Pancreas (tissue), 10 donors: ENCODE measurements at regions not wholly inside any gene's neighbourhood (a gene's known extent, or its start where the extent isn't known, plus 50 kb on each side); places are given as distances from the start of the nearest gene placed in this dataset.
"Not testable (repeated sequence)": the region's sequence is repeated elsewhere in the genome, so short reads cannot be mapped to it uniquely, and the experiment has no call there.

Source experiments
- ATAC-seq, 4 donors: fragments of 200-7000 bp; cut with Tn5 transposase; one replicate each; pipeline versions ENCODE4 v1.8.0 to v1.9.1; 2020; ENCODE audit warnings: mild to moderate bottlenecking in 4 of 4, moderate library complexity in 4 of 4
- DNase-seq, 6 donors: peaks; one replicate each; pipeline ENCODE4 v3.0.0-alpha.2; 2020
- FAIRE-seq: peaks from 2 replicates; lab custom pipeline; 2012; peaks lifted over from hg19 to GRCh38; lab: Jason Lieb, UNC
- H3K27ac ChIP-seq, 4 donors: fragments of 200-600 bp; sonication (generic); 1 replicate in 3 of 4; 2 replicates in 1 of 4; pipeline versions ENCODE4 v1.5.0 to v1.8.0; 2020
- H3K27me3 ChIP-seq, 4 donors: fragments of 200-600 bp; one replicate each; pipeline ENCODE4 v1.8.0; 2021
- H3K36me3 ChIP-seq, 3 donors: fragments of 200-600 bp; sonication (generic) in 1 of 3; one replicate each; pipeline versions ENCODE4 v1.5.0 to v1.8.0; 2020 to 2021
- H3K4me1 ChIP-seq, 3 donors: fragments of 200-600 bp; one replicate each; pipeline ENCODE4 v1.8.0; 2021
- H3K4me3 ChIP-seq, 4 donors: fragments of 200-600 bp; sonication (generic) in 2 of 4; one replicate each; pipeline versions ENCODE4 v1.5.0 to v1.8.0; 2020 to 2021
- H3K9me3 ChIP-seq, 4 donors: fragments of 200-600 bp; one replicate each; pipeline ENCODE4 v1.8.0; 2021
- WGBS, 2 donors: extraction: QIAGEN DNeasy Blood & Tissue Kit; methylation state at CpG; one replicate each; pipeline ENCODE4 v1.1.7; 2013; 5-methylcytosine and 5-hydroxymethylcytosine counted together
- intact Hi-C, 3 donors: fragments of 100-400 bp; cut with DNase I; formaldehyde crosslinking; loops; one replicate each; pipeline versions ENCODE4 v1.11.1 to v1.14.2; 2022
- TF ChIP-seq, protein P1 (sequence below), 4 donors: fragments of 200-600 bp; sonication (generic) in 3 of 4; IDR thresholded peaks; one replicate each; pipeline versions ENCODE4 v1.5.0 to v1.8.0; 2021; ENCODE audit warnings: antibody characterized with exemption in 4 of 4
- donor health status: healthy with polysubstance abuse.
- donor health status: DM: no; HTN: no; CAD: no; lungs with moderate emphysema.
- donor health status: DM: no; HTN: no; CAD: no.
- donor health status: control.
- donor health status: control.
- donor health status: Bipolar disorder and iron deficiency.
- donor health status: DM: yes; HTN: yes; CAD: no.
- donor health status: DM: no; HTN: no; CAD: no.
- donor health status: DM: no; HTN: no; CAD: no.
- donor health status: DM: yes; HTN: yes; CAD: no.

DNA sequence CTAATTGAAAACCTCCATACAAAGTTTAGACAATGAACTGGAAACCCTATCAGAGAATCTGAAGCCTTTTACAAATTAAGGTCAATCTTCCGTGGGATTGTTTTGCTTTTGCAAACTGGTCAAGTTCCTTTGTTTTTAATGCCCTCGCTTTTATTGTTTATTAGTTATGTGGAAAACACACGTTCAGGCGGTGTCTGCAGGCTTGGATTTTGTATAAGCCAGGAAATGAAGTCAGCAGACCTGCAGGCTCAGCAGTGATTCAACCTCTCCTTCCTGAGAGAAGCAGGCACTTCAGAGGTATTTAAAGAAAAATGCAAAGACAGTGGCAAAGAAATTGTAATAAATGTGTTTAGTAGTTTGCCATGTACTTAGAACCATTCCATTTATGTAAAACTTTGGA is 103.4 kb upstream of the PDE10A start:
- TF ChIP-seq, protein P1, sequence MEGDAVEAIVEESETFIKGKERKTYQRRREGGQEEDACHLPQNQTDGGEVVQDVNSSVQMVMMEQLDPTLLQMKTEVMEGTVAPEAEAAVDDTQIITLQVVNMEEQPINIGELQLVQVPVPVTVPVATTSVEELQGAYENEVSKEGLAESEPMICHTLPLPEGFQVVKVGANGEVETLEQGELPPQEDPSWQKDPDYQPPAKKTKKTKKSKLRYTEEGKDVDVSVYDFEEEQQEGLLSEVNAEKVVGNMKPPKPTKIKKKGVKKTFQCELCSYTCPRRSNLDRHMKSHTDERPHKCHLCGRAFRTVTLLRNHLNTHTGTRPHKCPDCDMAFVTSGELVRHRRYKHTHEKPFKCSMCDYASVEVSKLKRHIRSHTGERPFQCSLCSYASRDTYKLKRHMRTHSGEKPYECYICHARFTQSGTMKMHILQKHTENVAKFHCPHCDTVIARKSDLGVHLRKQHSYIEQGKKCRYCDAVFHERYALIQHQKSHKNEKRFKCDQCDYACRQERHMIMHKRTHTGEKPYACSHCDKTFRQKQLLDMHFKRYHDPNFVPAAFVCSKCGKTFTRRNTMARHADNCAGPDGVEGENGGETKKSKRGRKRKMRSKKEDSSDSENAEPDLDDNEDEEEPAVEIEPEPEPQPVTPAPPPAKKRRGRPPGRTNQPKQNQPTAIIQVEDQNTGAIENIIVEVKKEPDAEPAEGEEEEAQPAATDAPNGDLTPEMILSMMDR (IDR thresholded peaks at IDR 0.05): no peak
- H3K36me3 ChIP-seq: no peaks in the 10 kb centered on the region
- DNase-seq: no peak
- no peaks in the 10 kb centered on the region for H3K4me1 ChIP-seq
- intact Hi-C loops: no loop called here
- ATAC-seq: no peak
- H3K27ac ChIP-seq: no peak overlapping the region
- no peak for FAIRE-seq
- H3K9me3 ChIP-seq: no peaks in the 10 kb centered on the region
- WGBS, 2 donors: 53 to 73% methylated on average over 4 of the region's 4 CpGs
- no peak overlapping the region for H3K4me3 ChIP-seq
- no peaks in the 10 kb centered on the region for H3K27me3 ChIP-seq

DNA sequence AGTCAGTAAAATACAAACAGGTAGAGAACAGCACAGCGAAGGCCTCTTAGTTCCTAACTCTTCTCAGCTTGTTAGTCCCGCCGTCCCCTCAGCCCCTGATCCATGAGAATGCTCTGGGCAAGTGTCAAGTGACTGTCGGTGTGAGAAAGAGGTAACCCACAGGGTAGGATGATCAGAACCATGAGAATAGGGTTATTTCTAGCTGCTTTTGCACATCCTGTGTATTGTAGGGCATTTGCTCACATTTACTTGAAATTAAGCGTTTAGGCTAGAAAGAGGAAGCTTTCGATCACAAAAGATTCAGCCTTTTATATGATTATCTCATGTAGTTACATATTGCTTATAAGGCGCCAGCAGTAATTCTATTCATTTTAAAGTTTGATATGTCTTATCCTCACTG is 103.0 kb upstream of the PDE10A start:
- Histone ChIP-seq H3K36me3 (no peaks in the 10 kb centered on the region), H3K4me3 (no peak overlapping the region), H3K27ac (no peak overlapping the region), H3K27me3 (no peaks in the 10 kb centered on the region), H3K9me3 (no peaks in the 10 kb centered on the region), H3K4me1 (no peaks in the 10 kb centered on the region)
- FAIRE-seq (no peak), DNase-seq (no peak), ATAC-seq (no peak)
- 80 to 89% methylated on average over 7 of the region's 7 CpGs for WGBS, 2 donors
- TF ChIP-seq, protein P1 (IDR thresholded peaks at IDR 0.05): no peak
- intact Hi-C loops: no loop called here

DNA sequence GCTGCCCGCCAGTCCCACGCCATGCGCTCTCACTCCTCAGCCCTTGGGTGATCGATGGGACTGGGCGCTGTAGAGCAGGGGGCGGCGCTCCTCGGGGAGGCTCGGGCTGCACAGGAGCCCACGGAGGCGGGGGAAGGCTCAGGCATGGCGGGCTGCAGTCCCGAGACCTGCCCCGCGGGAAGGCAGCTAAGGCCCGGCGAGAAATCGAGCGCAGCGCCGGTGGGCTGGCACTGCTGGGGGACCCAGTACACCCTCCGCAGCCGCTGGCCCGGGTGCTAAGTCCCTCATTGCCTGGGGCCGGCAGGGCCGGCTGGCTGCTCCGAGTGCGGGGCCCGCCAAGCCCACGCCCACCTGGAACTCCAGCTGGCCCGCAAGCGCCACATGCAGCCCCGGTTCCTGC is 102.2 kb upstream of the PDE10A start:
- DNase-seq, ATAC-seq, H3K27ac ChIP-seq, H3K9me3 ChIP-seq, H3K4me3 ChIP-seq, FAIRE-seq, H3K27me3 ChIP-seq, intact Hi-C loops, H3K36me3 ChIP-seq, H3K4me1 ChIP-seq: not testable (repeated sequence)
- WGBS, 2 donors: 85 to 90% methylated on average over 11 to 24 of the region's 33 CpGs

DNA sequence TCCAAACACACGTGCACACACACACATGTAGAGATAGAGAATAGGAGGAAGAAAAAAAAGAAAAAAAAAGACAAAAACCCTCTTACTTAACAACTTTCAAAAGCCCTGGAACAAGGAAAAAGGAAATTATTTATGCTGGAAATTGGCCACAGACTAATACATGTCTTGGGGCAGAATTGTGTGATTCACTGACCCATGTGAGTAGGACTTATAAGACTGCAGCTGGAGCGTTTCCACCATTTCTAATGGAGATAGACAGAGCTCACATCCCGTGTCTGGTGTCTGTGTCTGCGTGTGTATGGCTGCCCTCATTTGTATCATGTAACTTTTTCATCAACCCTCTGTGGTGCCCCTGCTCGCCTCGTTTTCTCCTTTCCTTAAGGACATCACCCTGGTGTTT is 99.8 kb upstream of the PDE10A start:
- FAIRE-seq: no peak
- WGBS, 2 donors: 65 to 78% methylated on average over 6 of the region's 6 CpGs
- intact Hi-C loops: no loop called here
- no peak for DNase-seq
- Histone ChIP-seq H3K36me3 (no peaks in the 10 kb centered on the region), H3K27me3 (no peaks in the 10 kb centered on the region), H3K4me3 (no peak overlapping the region), H3K9me3 (no peaks in the 10 kb centered on the region), H3K4me1 (no peaks in the 10 kb centered on the region), H3K27ac (no peak overlapping the region)
- no peak for ATAC-seq
- TF ChIP-seq, protein P1 (IDR thresholded peaks at IDR 0.05): no peak

DNA sequence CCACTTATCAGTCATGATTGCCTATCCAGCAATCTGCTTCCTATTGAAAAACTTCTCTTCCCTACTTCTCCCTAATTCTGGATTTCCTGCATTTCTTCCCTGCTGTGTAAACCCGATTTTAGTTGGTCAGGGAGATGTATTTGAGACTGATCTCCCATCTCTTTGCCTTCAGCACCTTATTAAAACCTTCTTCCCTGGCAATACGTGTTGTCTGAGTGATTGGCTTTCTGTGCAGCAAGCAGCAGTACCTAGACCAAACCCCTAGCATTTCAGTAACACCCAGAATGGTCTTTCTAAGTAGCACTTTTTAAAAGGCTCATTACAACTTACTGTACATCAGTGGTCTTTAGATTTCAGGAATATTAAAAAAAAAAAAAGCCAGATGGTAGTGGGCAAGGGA is 99.1 kb upstream of the PDE10A start:
- FAIRE-seq: no peak
- 43 to 67% methylated on average over 2 of the region's 2 CpGs for WGBS, 2 donors

More for the DNA sequence above, 99.1 kb upstream of the PDE10A start:
- Histone ChIP-seq H3K27ac (no peak overlapping the region), H3K4me1 (no peaks in the 10 kb centered on the region), H3K27me3 (no peaks in the 10 kb centered on the region), H3K36me3 (no peaks in the 10 kb centered on the region), H3K4me3 (no peak overlapping the region), H3K9me3 (no peaks in the 10 kb centered on the region)
- TF ChIP-seq, protein P1 (IDR thresholded peaks at IDR 0.05): no peak
- intact Hi-C loops: no loop called here
- no peak for ATAC-seq
- DNase-seq: no peak
